PC-9 (cell line): ENCODE measurements at regions not wholly inside any gene's neighbourhood (a gene's known extent, or its start where the extent isn't known, plus 50 kb on each side); places are given as distances from the start of the nearest gene placed in this dataset.

ENCODE experiments used
- BruUV-seq: library from RNA; stranded (reverse); fragments of 400-500 nt; replicated peaks from 2 replicates; lab custom pipeline; 2021; lab: Mats Ljungman, UMichigan
- CTCF ChIA-PET: fragments of 300-600 bp; sonication (Branson Sonifier 250); formaldehyde crosslinking; loops from one replicate; lab custom pipeline; 2022; ENCODE audit warnings: antibody characterized with exemption; lab: Charles Lee
- POLR2A ChIA-PET: fragments of 300-600 bp; sonication (Branson Sonifier 250); formaldehyde crosslinking; loops from one replicate; lab custom pipeline; 2022; ENCODE audit warnings: antibody characterized with exemption; ENCODE audit not compliant: unreplicated experiment; lab: Charles Lee
- DNase-seq, 2 experiments: peaks; one replicate each; pipeline versions ENCODE4 v3.0.0 to v3.0.0-alpha.2; 2015 to 2022; ENCODE audit warnings: mixed read lengths in 1 of 2
- H2AFZ ChIP-seq: fragments of 200-600 bp; sonication (generic); 2 replicates; pipeline ENCODE4 v1.8.1; 2017; ENCODE audit warnings: antibody characterized with exemption
- H3F3A ChIP-seq: fragments of 200-600 bp; sonication (generic); 2 replicates; pipeline ENCODE4 v1.8.1; 2017; ENCODE audit warnings: antibody characterized with exemption, mild to moderate bottlenecking, low read depth; ENCODE audit not compliant: insufficient read depth
- H3K27ac ChIP-seq: fragments of 200-600 bp; sonication (generic); 2 replicates; pipeline ENCODE4 v1.6.1; 2016; ENCODE audit warnings: mixed run types
- H3K27me3 ChIP-seq: fragments of 200-600 bp; sonication (generic); 2 replicates; pipeline ENCODE4 v1.6.1; 2016; ENCODE audit warnings: low read depth, mixed run types; ENCODE audit not compliant: insufficient read depth
- H3K36me3 ChIP-seq: fragments of 200-600 bp; sonication (generic); 2 replicates; pipeline ENCODE4 v1.6.1; 2016; ENCODE audit warnings: low read depth, mixed run types
- H3K4me1 ChIP-seq: fragments of 200-600 bp; sonication (generic); replicated peaks from 2 replicates; pipeline ENCODE4 v1.6.1; 2016; ENCODE audit warnings: mixed run types; ENCODE audit not compliant: insufficient read depth
- H3K4me2 ChIP-seq: fragments of 200-600 bp; sonication (generic); 2 replicates; pipeline ENCODE4 v1.6.1; 2017; ENCODE audit warnings: mixed run types
- H3K4me3 ChIP-seq: fragments of 200-600 bp; sonication (generic); 2 replicates; pipeline ENCODE4 v1.6.1; 2016; ENCODE audit warnings: mixed run types
- H3K79me2 ChIP-seq: fragments of 200-600 bp; sonication (generic); 2 replicates; pipeline ENCODE4 v1.6.1; 2017; ENCODE audit warnings: low read depth, mixed run types
- H3K9me2 ChIP-seq: fragments of 200-600 bp; sonication (generic); 2 replicates; pipeline ENCODE4 v1.8.1; 2017; ENCODE audit warnings: mild to moderate bottlenecking; ENCODE audit not compliant: insufficient read depth
- H3K9me3 ChIP-seq: fragments of 200-600 bp; sonication (generic); 2 replicates; pipeline ENCODE4 v1.8.1; 2016; ENCODE audit warnings: low read depth; ENCODE audit not compliant: insufficient read depth
- H4K20me1 ChIP-seq: fragments of 200-600 bp; sonication (generic); 2 replicates; pipeline ENCODE4 v1.8.1; 2017; ENCODE audit not compliant: insufficient read depth
- CTCF ChIP-seq: fragments of 200-600 bp; sonication (generic); conservative IDR thresholded peaks from 2 replicates; pipeline ENCODE4 v1.6.1; 2017; ENCODE audit warnings: mixed run types, antibody characterized with exemption, mild to moderate bottlenecking, moderate library complexity
- EZH2 ChIP-seq: fragments of 200-600 bp; sonication (generic); IDR thresholded peaks from 2 replicates; pipeline ENCODE4 v1.8.0; 2017; ENCODE audit warnings: antibody characterized with exemption, low read depth
- intact Hi-C: fragments of 100-400 bp; cut with micrococcal nuclease; formaldehyde crosslinking; loops from one replicate; pipeline ENCODE4 v1.10.0; 2022; ENCODE audit not compliant: unreplicated experiment

- H2AFZ ChIP-seq = no peak overlapping the region
- H3F3A ChIP-seq = no peaks in the 10 kb centered on the region
- no peak overlapping the region for H3K4me2 ChIP-seq
- no peak overlapping the region for H3K4me3 ChIP-seq
- TF ChIP-seq EZH2 = no peak
- TF ChIP-seq CTCF = no peak
- no peaks in the 10 kb centered on the region for H3K27me3 ChIP-seq
- no peaks in the 10 kb centered on the region for H3K36me3 ChIP-seq
- no TSS peak for BruUV-seq
- H4K20me1 ChIP-seq = no peaks in the 10 kb centered on the region
- no peak for DNase-seq
- no peaks in the 10 kb centered on the region for H3K79me2 ChIP-seq
- no peaks in the 10 kb centered on the region for H3K9me3 ChIP-seq
- POLR2A ChIA-PET = no interaction called here
- H3K4me1 ChIP-seq = no peaks in the 10 kb centered on the region
- intact Hi-C loops = no loop called here
- H3K9me2 ChIP-seq = no peaks in the 10 kb centered on the region; the same call in 1 of the 2 replicates
- no peak overlapping the region for H3K27ac ChIP-seq
- CTCF ChIA-PET = no interaction called here
Measured at GRCh38 chr12:19962192-19962591, 406.1 kb upstream of the PDE3A start.

DNA sequence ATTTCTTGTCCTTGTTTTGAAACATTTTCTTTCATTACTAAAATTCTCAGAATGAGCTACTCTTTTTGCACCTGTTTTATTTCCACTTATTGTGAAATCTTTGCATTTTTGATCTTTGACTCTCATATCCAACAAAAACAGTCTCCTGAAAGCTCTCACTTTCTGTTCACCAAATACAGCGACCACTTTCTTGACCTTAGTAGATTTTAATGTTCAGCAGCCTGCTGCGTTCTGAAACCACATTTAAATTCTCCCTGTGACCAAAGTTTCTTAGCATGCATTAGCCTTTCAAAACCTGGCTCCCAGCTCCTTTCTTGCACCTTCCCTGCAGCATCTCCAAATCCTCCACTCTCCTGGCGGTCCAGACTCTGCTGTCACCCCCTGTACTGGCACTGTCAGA, 404.4 kb upstream of the PDE3A start:
- intact Hi-C loops = no loop called here
- ChIA-PET CTCF (no interaction called here), POLR2A (no interaction called here)
- no peaks in the 10 kb centered on the region for H3K36me3 ChIP-seq
- H3K27me3 ChIP-seq = no peaks in the 10 kb centered on the region
- no peaks in the 10 kb centered on the region for H3K9me3 ChIP-seq
- H3F3A ChIP-seq = no peaks in the 10 kb centered on the region
- no peaks in the 10 kb centered on the region; the same call in 1 of the 2 replicates for H3K9me2 ChIP-seq
- no peaks in the 10 kb centered on the region for H3K79me2 ChIP-seq
- H2AFZ ChIP-seq = no peak overlapping the region
- H3K27ac ChIP-seq = no peak overlapping the region
- TF ChIP-seq CTCF (no peak), EZH2 (no peak)
- no peak for DNase-seq
- BruUV-seq = no TSS peak
- H3K4me2 ChIP-seq = no peak overlapping the region
- no peaks in the 10 kb centered on the region for H3K4me1 ChIP-seq
- H3K4me3 ChIP-seq = no peak overlapping the region
- H4K20me1 ChIP-seq = no peaks in the 10 kb centered on the region

GRCh38 chr12:19964549-19964948, 403.8 kb upstream of the PDE3A start:
- no peak overlapping the region for H3K4me2 ChIP-seq
- H3K27ac ChIP-seq = no peak overlapping the region
- H2AFZ ChIP-seq = no peak overlapping the region

More at GRCh38 chr12:19964549-19964948, 403.8 kb upstream of the PDE3A start:
- TF ChIP-seq CTCF (no peak), EZH2 (no peak)
- Histone ChIP-seq H3K36me3 (no peaks in the 10 kb centered on the region), H3K27me3 (no peaks in the 10 kb centered on the region), H3K9me2 (no peaks in the 10 kb centered on the region; the same call in 1 of the 2 replicates), H3K4me1 (no peaks in the 10 kb centered on the region), H3K4me3 (no peak overlapping the region), H3F3A (no peaks in the 10 kb centered on the region), H4K20me1 (no peaks in the 10 kb centered on the region), H3K79me2 (no peaks in the 10 kb centered on the region), H3K9me3 (no peaks in the 10 kb centered on the region)
- BruUV-seq = no TSS peak
- ChIA-PET POLR2A (no interaction called here), CTCF (no interaction called here)
- intact Hi-C loops = no loop called here
- DNase-seq = no peak
